GM18861 (cell line): ENCODE measurements at regions not wholly inside any gene's neighbourhood (a gene's known extent, or its start where the extent isn't known, plus 50 kb on each side); places are given as distances from the start of the nearest gene placed in this dataset.

Source experiments
- ATAC-seq: cut with Tn5 transposase; IDR thresholded peaks from one replicate; pipeline ENCODE4 v1.9.1; 2021; ENCODE audit not compliant: unreplicated experiment

DNA sequence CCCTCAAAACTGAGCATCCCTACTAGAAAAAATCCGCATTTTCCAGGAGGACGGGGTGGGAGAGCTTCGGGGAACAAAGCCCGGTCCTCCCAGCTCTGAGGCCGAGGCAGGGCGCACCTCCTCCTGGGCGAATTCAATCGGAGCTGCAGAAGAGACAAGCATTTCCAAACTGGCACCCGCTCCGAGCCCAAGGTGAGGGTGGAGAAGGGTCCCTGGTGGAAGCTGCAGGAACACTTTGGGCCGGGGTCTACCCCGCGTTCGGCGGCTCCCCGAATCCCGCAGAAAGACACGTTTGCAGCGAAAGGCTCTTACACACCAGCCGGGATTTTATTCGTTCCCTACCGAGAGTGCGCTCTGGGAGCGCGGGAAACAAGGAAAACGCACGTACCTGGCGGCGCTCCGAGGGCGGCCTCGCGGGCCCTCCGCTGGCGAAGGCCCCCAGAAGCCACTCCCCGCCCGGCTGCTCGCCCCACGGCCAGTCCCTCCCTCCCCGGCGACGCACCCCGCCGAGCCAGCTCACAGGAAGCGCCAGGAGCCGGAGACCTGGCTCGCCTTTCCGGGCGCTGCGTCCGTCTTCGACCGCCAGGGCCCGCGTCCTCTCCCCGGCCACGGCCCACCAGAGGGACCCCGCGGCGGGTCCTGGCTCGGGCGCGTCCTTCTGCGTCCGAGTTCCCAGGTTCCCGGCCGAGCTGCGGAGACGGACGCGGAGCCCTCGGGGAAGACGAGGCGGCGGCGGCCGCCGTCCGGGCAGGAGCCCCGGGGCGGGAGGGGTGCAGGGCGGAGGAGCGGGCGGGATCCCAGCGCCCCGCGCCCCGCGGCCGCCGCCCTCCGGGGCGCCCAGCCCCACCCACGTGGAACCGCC lies 49.8 kb upstream of the BAHCC1 start:
- ATAC-seq = peak; percentile 48
